Endothelial cell of umbilical vein (primary cell): ENCODE measurements at regions not wholly inside any gene's neighbourhood (a gene's known extent, or its start where the extent isn't known, plus 50 kb on each side); places are given as distances from the start of the nearest gene placed in this dataset.

Experiments used
- BruUV-seq: library from RNA; stranded (reverse); fragments of 400-500 nt; replicated peaks from 2 replicates; lab custom pipeline; 2021; lab: Mats Ljungman, UMichigan
- CTCF ChIA-PET: fragments of 300-600, 350-600 bp; sonication (Branson Sonifier 250); formaldehyde crosslinking; loops from one replicate; lab custom pipeline; 2021; ENCODE audit warnings: antibody characterized with exemption, inconsistent platforms; lab: Charles Lee
- POLR2A ChIA-PET: fragments of 300-600, 350-600 bp; sonication (Branson Sonifier 250); formaldehyde crosslinking; loops from one replicate; lab custom pipeline; 2021; ENCODE audit warnings: antibody characterized with exemption, inconsistent platforms; lab: Charles Lee
- DNase-seq: peaks from one replicate; pipeline ENCODE4 v3.0.0-alpha.2; 2011; ENCODE audit warnings: low read depth, low spot score
- FAIRE-seq: peaks from 2 replicates; lab custom pipeline; 2011; peaks lifted over from hg19 to GRCh38; lab: Jason Lieb, UNC
- H2AFZ ChIP-seq: 2 replicates; pipeline ENCODE4 v1.6.0; 2012; ENCODE audit warnings: low read depth, low read length, control low read depth, inconsistent platforms
- H3K27ac ChIP-seq: 2 replicates; pipeline ENCODE4 v1.5.1; 2011; ENCODE audit warnings: low read depth, mild to moderate bottlenecking, control low read depth, low read length, moderate library complexity; ENCODE audit not compliant: insufficient read depth
- H3K27me3 ChIP-seq, 2 experiments: 2 replicates each; pipeline versions ENCODE4 v1.6.0 to v1.6.1; 2011; ENCODE audit warnings: low read length in 2 of 2, mixed read lengths in 1 of 2; ENCODE audit not compliant: control insufficient read depth in 2 of 2, insufficient read depth in 2 of 2
- H3K36me3 ChIP-seq, 2 experiments: 2 replicates in 1 of 2; 3 replicates in 1 of 2; pipeline ENCODE4 v1.5.1; 2011; ENCODE audit warnings: low read length in 2 of 2, mild to moderate bottlenecking in 1 of 2, moderate library complexity in 1 of 2; ENCODE audit not compliant: control insufficient read depth in 2 of 2, insufficient read depth in 2 of 2; ENCODE audit errors: extremely low read depth in 1 of 2
- H3K4me1 ChIP-seq: 3 replicates; pipeline ENCODE4 v1.5.1; 2011; ENCODE audit warnings: mild to moderate bottlenecking, low read length; ENCODE audit not compliant: control insufficient read depth, insufficient read depth; ENCODE audit errors: extremely low read depth
- H3K4me2 ChIP-seq: 2 replicates; pipeline ENCODE4 v1.6.1; 2011; ENCODE audit warnings: low read length, control low read depth, mixed read lengths; ENCODE audit not compliant: insufficient read depth
- H3K4me3 ChIP-seq, 3 experiments: fragments of 200-600 bp in 1 of 3; sonication (generic), shearing (Covaris generic) in 1 of 3; replicated peaks in 1 of 3; 2 replicates each; pipeline ENCODE4 v1.5.1; 2011 to 2016; ENCODE audit warnings: control low read depth in 3 of 3, low read length in 3 of 3, mild to moderate bottlenecking in 2 of 3, inconsistent platforms in 1 of 3, low read depth in 1 of 3, moderate library complexity in 1 of 3; ENCODE audit not compliant: insufficient read depth in 1 of 3
- H3K79me2 ChIP-seq: 2 replicates; pipeline ENCODE4 v1.6.0; 2012; ENCODE audit warnings: low read length, inconsistent platforms; ENCODE audit not compliant: control insufficient read depth, insufficient read depth
- H3K9ac ChIP-seq: replicated peaks from 2 replicates; pipeline ENCODE3; 2011; ENCODE audit warnings: low read length, control low read depth; ENCODE audit not compliant: insufficient read depth; ENCODE audit errors: extremely low read depth
- H3K9me1 ChIP-seq: replicated peaks from 3 replicates; pipeline ENCODE4 v1.6.0; 2011; ENCODE audit warnings: mild to moderate bottlenecking, low read length; ENCODE audit not compliant: control insufficient read depth, insufficient read depth; ENCODE audit errors: extremely low read depth
- H3K9me3 ChIP-seq: replicated peaks from 2 replicates; pipeline ENCODE4 v1.5.1; 2012; ENCODE audit warnings: low read length, inconsistent platforms; ENCODE audit not compliant: control insufficient read depth, insufficient read depth
- H4K20me1 ChIP-seq: replicated peaks from 2 replicates; pipeline ENCODE3; 2011; ENCODE audit warnings: mild to moderate bottlenecking, low read length; ENCODE audit not compliant: control insufficient read depth, insufficient read depth; ENCODE audit errors: extremely low read depth
- CTCF ChIP-seq, 2 donors: IDR thresholded peaks; 1 replicate in 1 of 2; 2 replicates in 1 of 2; pipeline ENCODE4 v1.5.1; 2011; ENCODE audit warnings: low read length in 2 of 2, mild to moderate bottlenecking in 2 of 2, moderate library complexity in 2 of 2, control low read depth in 1 of 2, inconsistent platforms in 1 of 2, low read depth in 1 of 2; ENCODE audit not compliant: insufficient read depth in 1 of 2; ENCODE audit errors: extremely low read depth in 1 of 2
- FOS ChIP-seq: IDR thresholded peaks from 2 replicates; pipeline ENCODE4 v1.6.1; 2011; ENCODE audit warnings: mild to moderate bottlenecking, low read length, moderate library complexity, borderline replicate concordance; ENCODE audit not compliant: insufficient read depth
- GATA2 ChIP-seq: IDR thresholded peaks from 2 replicates; pipeline ENCODE4 v1.7.0; 2011; ENCODE audit warnings: low read depth, mild to moderate bottlenecking, moderate library complexity, mixed read lengths, low read length; ENCODE audit not compliant: insufficient read length, insufficient read depth
- MAX ChIP-seq: IDR thresholded peaks from 2 replicates; pipeline ENCODE4 v1.6.1; 2011; ENCODE audit not compliant: insufficient read depth, insufficient read length
- MYC ChIP-seq: IDR thresholded peaks from one replicate; pipeline ENCODE4 v1.6.1; 2011; ENCODE audit warnings: mild to moderate bottlenecking, low read depth, low read length
- POLR2A ChIP-seq: IDR thresholded peaks from 2 replicates; pipeline ENCODE4 v1.6.1; 2012; ENCODE audit warnings: low read depth, mild to moderate bottlenecking, control low read depth, low read length
- POLR2AphosphoS5 ChIP-seq: IDR thresholded peaks from 2 replicates; pipeline ENCODE4 v1.6.1; 2012; ENCODE audit warnings: low read depth, mild to moderate bottlenecking, control low read depth, low read length, moderate library complexity; ENCODE audit not compliant: insufficient read depth
- dilution Hi-C: fragments of 300-500 bp; cut with MboI; formaldehyde crosslinking; loops from one replicate; pipeline ENCODE4 v1.15.0; 2019; ENCODE audit warnings: low sequenced_read_pairs; ENCODE audit not compliant: extremely low pct_ligation_motif_present
- intact Hi-C: fragments of 100-400 bp; cut with micrococcal nuclease; formaldehyde crosslinking; loops from one replicate; pipeline ENCODE4 v1.10.0; 2022

GRCh38 chr9:15096972-15097371 lies 186.7 kb upstream of the FREM1 start:
- intact Hi-C loops (no loop called here), dilution Hi-C loops (no loop called here)
- ChIA-PET CTCF (no interaction called here), POLR2A (no interaction called here)
- H4K20me1 ChIP-seq = no peaks in the 10 kb centered on the region
- no peaks in the 10 kb centered on the region for H3K9me3 ChIP-seq
- FAIRE-seq = no peak
- DNase-seq = no peak
- no peak overlapping the region for H3K27ac ChIP-seq
- BruUV-seq = no TSS peak
- no peaks in the 10 kb centered on the region for H3K4me1 ChIP-seq
- H3K79me2 ChIP-seq = no peaks in the 10 kb centered on the region
- no peak overlapping the region for H2AFZ ChIP-seq
- no peak overlapping the region for H3K4me2 ChIP-seq
- no peak overlapping the region for H3K9ac ChIP-seq
- no peaks in the 10 kb centered on the region for H3K36me3 ChIP-seq
- no peak overlapping the region for H3K4me3 ChIP-seq
- no peaks in the 10 kb centered on the region for H3K9me1 ChIP-seq
- no peak for TF ChIP-seq POLR2A
- peaks cover 0 to 2% of the 10 kb centered on the region in 2 experiments for H3K27me3 ChIP-seq

- CTCF ChIA-PET = interaction anchor here (0.9 to 1.2 kb wide), 2 partner anchors 7 to 14 kb away, joined by 3 to 5 read pairs; no protein-coding TSS in a partner anchor
- H3K4me3 ChIP-seq = no peak overlapping the region
- TF ChIP-seq FOS = no peak
- no peak for TF ChIP-seq MAX
- TF ChIP-seq GATA2 = no peak
- TF ChIP-seq CTCF (IDR thresholded peaks at IDR 0.05; ENCODE audit: extremely low read depth in 1 of 2, insufficient read depth in 1 of 2, low read depth in 1 of 2, low read length in 2 of 2) = no peak
- TF ChIP-seq POLR2AphosphoS5 = no peak
- no peak for TF ChIP-seq MYC
- no peak overlapping the region for H3K4me2 ChIP-seq
- no peak overlapping the region for H3K27ac ChIP-seq
- FAIRE-seq (no peak), DNase-seq (no peak)
- no peaks in the 10 kb centered on the region for H3K79me2 ChIP-seq
- intact Hi-C loops (no loop called here), dilution Hi-C loops (no loop called here)
- BruUV-seq = no TSS peak
- POLR2A ChIA-PET = no interaction called here
- no peaks in the 10 kb centered on the region for H3K4me1 ChIP-seq
- no peaks in the 10 kb centered on the region for H4K20me1 ChIP-seq
- H3K9me1 ChIP-seq = no peaks in the 10 kb centered on the region
- peaks cover 0 to 2% of the 10 kb centered on the region in 2 experiments for H3K27me3 ChIP-seq
- no peak overlapping the region for H3K9ac ChIP-seq
- no peaks in the 10 kb centered on the region for H3K9me3 ChIP-seq
- no peaks in the 10 kb centered on the region for H3K36me3 ChIP-seq
- H2AFZ ChIP-seq = no peak overlapping the region
Measured at GRCh38 chr9:15086778-15087324, 176.6 kb upstream of the FREM1 start.
